Stimulated activated CD8-positive, alpha-beta memory T cell treated with anti-CD3 and anti-CD28 coated beads, Interleukin-7, amount 100 ng/mL, for 24 hours (primary cell): ENCODE measurements at regions not wholly inside any gene's neighbourhood (a gene's known extent, or its start where the extent isn't known, plus 50 kb on each side); places are given as distances from the start of the nearest gene placed in this dataset.
"Not testable (repeated sequence)": the region's sequence is repeated elsewhere in the genome, so short reads cannot be mapped to it uniquely, and the experiment has no call there.

Experiments used
- DNase-seq: peaks from one replicate; pipeline ENCODE4 v3.0.0-alpha.2; 2020; ENCODE audit warnings: low read depth

- DNase-seq = not testable (repeated sequence)
Measured at GRCh38 chr1:157255891-157256290, 117.7 kb upstream of the ETV3 start.

DNA sequence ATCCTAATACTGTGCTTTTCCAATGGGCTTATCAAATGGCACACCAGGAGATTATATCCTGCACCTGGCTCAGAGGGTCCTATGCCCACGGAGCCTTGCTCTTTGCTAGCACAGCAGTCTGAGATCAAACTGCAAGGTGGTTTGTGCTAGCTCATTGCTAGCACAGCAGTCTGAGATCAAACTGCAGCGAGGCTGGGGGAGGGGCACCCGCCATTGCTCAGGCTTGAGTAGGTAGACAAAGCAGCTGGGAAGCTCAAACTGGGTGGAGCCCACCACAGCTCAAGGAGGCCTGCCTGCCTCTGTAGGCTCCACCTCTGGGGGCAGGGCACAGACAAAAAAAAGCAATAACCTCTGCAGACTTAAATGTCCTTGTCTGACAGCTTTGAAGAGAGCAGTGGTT lies 116.0 kb upstream of the ETV3 start:
- not testable (repeated sequence) for DNase-seq

- DNase-seq = no peak
Measured at GRCh38 chr1:157252473-157252872, 114.3 kb upstream of the ETV3 start.

DNA sequence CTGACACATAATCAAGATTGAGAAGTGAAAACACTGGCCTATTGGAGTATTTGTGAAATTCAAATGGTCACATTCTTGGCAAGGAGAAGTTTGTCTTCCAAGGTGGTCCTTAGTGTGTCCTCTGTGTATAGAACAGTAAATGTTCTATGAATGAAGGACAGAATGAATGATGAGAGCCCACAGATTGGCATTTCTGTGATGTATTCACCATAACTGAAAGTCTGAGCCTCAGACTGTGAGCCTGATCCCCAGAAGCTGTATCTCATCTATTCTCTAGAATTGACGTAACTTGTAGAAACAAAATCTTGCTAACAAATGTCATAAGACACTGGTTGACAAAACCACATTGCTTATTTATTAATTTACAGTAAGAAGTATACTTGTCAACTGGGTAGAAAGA lies 111.5 kb upstream of the ETV3 start:
- DNase-seq = no peak

DNA sequence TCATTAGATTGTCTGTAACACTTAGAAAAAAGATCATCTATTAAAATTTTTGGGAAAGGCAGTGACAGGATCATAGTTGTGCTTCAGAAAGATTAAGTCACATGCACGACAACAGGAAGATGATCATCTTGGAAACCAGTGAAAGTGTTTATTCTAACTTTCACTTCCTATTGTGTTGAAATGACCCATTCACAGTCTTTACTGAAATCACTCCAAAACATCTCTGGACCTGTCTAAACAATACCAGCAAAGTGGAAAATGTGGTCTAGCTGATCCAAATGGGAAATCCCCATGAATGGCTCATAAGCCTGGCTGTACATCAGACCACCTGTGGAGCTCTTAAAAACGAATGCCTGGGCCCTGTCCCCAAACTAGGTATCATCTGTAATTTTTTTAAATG lies 111.1 kb upstream of the ETV3 start:
- DNase-seq = no peak

- not testable (repeated sequence) for DNase-seq
Measured at GRCh38 chr1:157247764-157248049, 109.5 kb upstream of the ETV3 start.

DNA sequence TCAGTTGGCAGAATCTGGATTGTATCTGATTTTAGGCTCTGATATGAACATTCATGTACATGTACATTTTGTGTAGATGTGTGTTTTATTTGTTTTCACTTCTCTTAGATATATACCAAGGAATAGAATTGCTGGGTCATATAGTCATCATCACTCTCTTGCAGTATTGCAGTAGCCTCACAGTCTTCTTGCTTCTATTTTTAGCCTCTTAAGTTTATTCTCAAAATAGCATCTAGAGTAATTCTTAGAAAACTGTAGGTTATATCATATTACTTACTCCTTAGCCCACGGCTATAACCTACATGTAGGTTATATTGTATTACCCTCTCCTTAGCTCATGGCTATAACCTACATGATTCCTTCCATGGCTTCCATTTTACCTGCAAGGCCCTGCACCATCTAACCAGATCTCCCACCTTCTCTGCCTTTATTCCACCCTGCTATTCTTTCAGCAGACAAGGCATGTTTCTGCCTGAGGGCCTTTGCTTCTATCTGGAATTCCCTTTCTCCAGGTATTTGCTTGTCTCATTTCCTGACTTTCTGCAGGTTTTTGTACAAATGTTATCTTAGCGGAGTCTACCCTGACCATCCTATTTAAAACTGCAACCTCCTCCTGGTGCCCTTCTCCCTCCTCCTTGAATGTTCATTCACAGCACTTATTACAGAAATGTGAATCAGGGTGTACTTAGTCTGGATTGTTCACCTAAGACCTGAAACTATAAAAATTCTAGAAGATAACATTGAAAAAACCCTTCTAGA lies 109.0 kb upstream of the ETV3 start:
- DNase-seq = no peak

GRCh38 chr1:157245823-157246222 lies 107.6 kb upstream of the ETV3 start:
- no peak for DNase-seq

- DNase-seq = no peak
Measured at GRCh38 chr1:157241185-157241538, 103.0 kb upstream of the ETV3 start.

DNA sequence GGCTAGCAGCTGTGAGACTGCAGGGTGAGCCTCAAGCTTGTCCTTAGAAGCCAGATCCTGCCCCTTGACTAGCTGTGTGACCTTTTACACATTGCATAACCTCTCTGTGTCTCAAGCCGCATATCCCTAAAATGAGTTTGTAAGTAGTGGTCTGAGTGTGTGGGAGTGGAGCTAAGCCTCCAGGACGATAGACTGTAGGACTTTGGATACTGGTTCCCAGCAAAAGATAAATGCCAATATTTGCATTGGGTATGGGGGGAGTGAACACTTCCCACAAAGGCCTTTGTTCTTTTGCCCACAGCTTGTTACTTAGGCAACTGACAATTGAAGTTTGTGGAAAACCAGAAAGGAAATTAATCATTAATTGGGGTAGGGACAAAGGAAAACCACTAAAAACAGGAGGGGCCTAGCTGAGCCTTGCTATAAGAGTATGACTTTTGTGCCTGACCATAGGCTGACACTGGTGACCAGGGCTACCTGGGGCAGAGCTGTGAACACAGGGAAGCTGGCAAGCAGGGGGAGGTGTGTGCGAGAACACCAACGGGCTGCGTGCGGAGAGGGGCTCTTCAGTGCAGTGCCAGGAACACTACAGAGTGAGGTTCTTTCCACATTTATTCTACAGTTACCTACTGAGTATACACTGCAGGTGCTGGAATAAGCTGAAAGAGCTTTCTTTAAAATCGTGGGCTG lies 102.4 kb upstream of the ETV3 start:
- no peak for DNase-seq

DNA sequence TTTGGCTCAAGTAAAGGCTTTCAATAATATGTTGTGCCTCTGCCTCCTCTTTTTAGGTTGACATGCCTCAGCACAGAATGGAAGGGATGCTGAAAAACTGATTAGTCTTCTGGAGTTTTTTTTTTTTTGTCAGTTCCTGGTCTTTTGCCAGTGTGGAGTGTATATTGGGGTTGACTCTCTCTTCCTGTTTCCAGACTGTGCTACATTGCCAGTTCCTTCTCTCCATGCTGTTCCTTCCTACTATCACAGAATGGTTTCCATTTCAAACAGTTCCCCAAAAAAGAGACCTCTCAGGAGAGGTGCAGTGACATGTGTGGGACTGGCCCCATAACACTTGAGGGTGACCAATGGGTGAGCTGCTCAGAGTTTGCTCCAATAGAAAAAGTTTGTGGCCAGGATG lies 101.7 kb upstream of the ETV3 start:
- DNase-seq = no peak

DNA sequence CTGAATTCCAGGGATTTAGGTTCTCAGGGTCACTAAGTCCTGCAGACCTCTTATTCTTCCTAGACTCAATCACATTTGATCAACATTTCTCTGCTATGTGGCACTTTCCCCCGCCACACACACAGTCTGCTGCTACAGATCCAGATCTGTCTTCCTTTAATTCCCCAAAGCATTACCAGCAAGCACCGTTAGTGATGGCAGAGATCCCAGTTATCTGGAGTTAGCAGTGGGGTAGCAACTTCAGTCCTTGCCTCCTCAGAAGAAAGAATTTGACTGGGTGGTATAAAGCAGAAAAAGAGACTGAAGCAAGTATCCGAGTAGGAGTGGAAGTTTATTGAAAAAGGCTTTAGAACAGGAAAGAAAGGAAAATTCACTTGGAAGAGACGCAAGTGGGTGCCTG lies 100.4 kb upstream of the ETV3 start:
- DNase-seq = no peak

DNA sequence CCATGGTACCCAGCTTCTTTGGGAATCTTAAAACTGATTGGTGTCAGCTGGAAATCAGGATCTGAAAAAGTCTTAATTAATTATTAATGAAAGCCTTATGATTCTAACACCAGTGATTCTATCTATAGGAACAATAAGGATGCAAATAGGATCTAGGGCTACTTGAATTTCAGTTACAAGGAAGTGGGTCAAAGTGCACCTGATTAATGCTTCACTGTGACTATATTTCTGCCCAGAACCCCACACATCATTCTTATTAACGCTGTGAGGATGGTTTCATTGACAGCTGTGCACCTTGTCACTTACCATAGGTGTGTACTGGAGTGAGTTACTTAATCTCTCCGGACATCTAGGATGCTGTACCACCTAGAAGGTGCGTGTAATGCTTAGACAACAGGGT lies 99.8 kb upstream of the ETV3 start:
- DNase-seq = no peak

GRCh38 chr1:157237522-157237921 lies 99.3 kb upstream of the ETV3 start:
- no peak for DNase-seq

- DNase-seq = no peak
Measured at GRCh38 chr1:157236072-157236471, 97.9 kb upstream of the ETV3 start.

DNA sequence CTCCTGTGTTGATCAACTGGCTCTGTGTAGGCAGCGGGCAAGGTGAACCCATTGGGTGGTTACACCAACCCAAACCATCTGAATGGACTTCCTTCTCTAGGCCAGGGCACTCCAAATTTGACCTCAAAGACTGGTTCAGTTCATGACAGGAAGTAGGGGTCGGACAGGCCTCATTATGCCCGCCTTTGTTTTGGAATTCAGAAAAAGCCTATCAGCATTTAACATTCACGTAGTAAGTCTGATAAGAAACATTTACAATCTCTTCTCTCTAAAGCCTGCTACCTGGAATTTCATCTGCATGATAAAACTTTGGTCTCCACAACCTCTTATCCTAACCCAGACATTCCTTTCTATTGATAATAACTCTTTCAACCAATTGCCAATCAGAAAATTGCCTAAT lies 97.1 kb upstream of the ETV3 start:
- no peak for DNase-seq

GRCh38 chr1:157234705-157235273 lies 96.6 kb upstream of the ETV3 start:
- DNase-seq = no peak

DNA sequence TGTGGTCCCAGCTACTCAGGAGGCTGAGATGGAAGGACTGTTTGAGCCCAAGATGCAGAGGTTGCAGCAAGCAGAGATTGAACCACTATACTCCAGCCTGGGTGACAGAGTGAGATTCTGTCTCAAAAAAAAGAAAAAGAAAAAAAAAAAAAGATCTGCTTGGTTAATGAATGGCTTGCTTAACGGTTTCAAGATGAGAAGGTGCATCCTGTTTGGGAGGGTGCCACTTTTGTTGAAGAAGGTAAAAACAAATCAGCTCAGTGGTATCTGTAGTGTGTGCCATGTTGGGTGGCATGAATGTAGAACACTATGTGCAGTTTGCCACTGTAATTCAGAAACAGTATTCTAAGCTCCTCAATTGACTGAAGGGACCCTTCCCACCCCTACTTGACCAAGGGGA lies 94.9 kb upstream of the ETV3 start:
- DNase-seq = no peak

- DNase-seq = no peak
Measured at GRCh38 chr1:157231846-157232525, 93.8 kb upstream of the ETV3 start.

GRCh38 chr1:157230500-157230899 lies 92.3 kb upstream of the ETV3 start:
- DNase-seq = no peak

DNA sequence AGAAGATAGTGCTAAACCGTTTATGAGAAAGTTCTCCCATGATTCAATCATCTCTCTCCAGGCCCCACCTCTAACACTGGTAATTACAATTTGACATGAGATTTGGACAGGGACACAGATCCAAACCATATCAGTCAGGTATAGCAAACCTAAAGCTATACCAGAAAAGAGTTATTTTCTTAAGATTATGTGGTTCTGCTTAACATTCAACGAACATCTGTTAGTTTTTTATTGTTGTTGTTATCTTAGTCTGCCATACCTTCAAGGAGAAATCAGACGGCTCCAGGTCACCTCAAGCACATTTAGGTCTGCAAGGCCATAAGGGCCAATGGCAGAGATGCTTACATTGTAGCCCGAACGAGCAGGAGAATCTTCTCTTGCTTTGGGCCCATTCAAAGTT lies 89.5 kb upstream of the ETV3 start:
- DNase-seq = no peak

- no peak for DNase-seq
Measured at GRCh38 chr1:157226739-157227138, 88.5 kb upstream of the ETV3 start.

- no peak for DNase-seq
Measured at GRCh38 chr1:157219600-157219999, 81.4 kb upstream of the ETV3 start.
